Fibroblast of lung (primary cell): ENCODE measurements at regions not wholly inside any gene's neighbourhood (a gene's known extent, or its start where the extent isn't known, plus 50 kb on each side); places are given as distances from the start of the nearest gene placed in this dataset.

Experiments
- CTCF ChIP-seq, 2 donors: IDR thresholded peaks in 1 of 2; conservative IDR thresholded peaks in 1 of 2; 1 replicate in 1 of 2; 2 replicates in 1 of 2; pipeline ENCODE4 v1.5.1; 2011 to 2012; ENCODE audit warnings: low read length in 2 of 2, control low read depth in 1 of 2, inconsistent platforms in 1 of 2, low read depth in 1 of 2, mild to moderate bottlenecking in 1 of 2
- EZH2 ChIP-seq: IDR thresholded peaks from 2 replicates; pipeline ENCODE4 v1.5.1; 2012; ENCODE audit warnings: low read length, control low read depth, mild to moderate bottlenecking; ENCODE audit errors: missing control alignments

DNA sequence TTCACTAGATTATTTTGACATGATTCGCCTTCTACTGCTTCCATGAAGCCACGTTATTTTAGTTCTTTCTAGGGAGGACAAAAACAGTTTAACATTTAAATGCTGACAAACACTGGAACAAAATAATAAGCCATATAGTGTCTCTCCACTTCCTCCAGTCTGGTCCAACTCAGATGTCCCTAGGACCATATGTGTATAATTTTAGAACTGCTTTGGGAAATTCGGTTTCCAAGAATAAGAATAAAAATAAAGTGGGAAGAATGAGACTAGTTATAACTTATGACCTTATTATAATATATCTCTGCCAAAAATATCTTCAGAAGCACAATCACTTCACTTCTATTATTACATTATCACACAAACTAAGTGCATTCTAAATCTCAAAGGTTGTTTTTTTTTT is 164.4 kb upstream of the POF1B start:
- no peak for TF ChIP-seq CTCF (conservative IDR thresholded peaks at IDR 0.05 in 1 of 2, IDR thresholded peaks at IDR 0.05 in 1 of 2; ENCODE audit: low read depth in 1 of 2, low read length in 2 of 2)
- TF ChIP-seq EZH2 = no peak
